ENCODE measurements at regions not wholly inside any gene's neighbourhood (a gene's known extent, or its start where the extent isn't known, plus 50 kb on each side); places are given as distances from the start of the nearest gene placed in this dataset.

DNA sequence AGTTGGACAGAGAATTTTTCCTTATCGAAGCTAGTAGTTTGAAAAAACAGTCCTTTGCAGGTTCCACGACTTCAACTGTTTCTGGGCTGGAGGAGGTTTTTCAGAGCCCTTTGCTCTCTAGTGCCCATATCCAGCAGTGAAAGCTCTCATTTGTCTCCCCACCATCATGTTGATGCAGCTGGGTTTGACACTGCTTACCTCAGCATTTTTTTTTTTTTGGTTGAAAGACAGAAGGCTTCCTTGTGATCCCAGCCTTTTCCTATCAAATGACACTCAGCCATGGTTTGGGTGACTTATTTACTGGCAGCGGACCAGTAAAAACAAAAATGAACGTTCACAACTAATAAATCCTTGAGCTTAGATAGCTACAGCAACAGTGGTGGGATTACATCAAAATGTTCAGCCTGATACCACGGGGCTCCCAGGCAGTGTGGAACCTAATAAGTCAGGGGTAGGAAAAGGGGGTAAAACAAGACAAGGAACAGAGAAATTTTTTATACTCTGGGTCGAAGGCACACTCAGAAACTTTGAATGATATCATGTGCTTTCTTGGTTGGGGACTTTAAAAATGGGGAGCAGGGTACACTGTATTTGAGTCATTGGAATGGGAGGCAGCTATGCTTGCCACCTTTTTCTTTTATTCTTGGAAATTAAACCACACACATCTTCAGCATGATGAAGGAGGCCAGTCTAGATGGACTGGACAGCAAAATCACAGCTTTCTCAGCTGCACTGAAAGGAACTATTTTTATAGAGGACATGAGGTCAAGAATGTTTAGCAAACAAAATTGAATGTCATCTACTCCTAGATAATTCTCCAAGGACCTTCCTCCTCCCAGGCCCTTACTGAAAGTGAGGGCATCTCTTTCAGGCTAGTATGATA is 308.9 kb upstream of the MPDZ start:
- Histone ChIP-seq H3K4me2 (peak overlapping the region; percentile 46), H3K79me2 (replicated peaks; ENCODE audit: insufficient read depth) (no peaks in the 10 kb centered on the region), H3F3A (replicated peaks; ENCODE audit: low read depth) (no peaks in the 10 kb centered on the region), H3K27me3 (ENCODE audit: insufficient read depth) (no peaks in the 10 kb centered on the region), H3K36me3 (ENCODE audit: insufficient read depth) (no peaks in the 10 kb centered on the region), H2AFZ (peak overlapping the region; percentile 17; the same call in 1 of the 2 replicates), H3K9me2 (ENCODE audit: insufficient read depth) (no peaks in the 10 kb centered on the region), H3K27ac (ENCODE audit: low read depth) (peak overlapping the region; percentile 23; the same call in 1 of the 2 replicates), H3K4me3 (no peak overlapping the region), H3K4me1 (ENCODE audit: insufficient read depth) (peaks cover 45% of the 10 kb centered on the region), H4K20me1 (replicated peaks; ENCODE audit: insufficient read depth) (no peaks in the 10 kb centered on the region)
- no peak for DNase-seq (ENCODE audit: low spot score)
- Mint-ChIP-seq H3K4me3 (no peak overlapping the region), H3K27me3 (ENCODE audit: insufficient read depth, low read depth, poor library complexity) (no peaks in the 10 kb centered on the region), H3K36me3 (ENCODE audit: low read depth) (no peaks in the 10 kb centered on the region), H3K27ac (no peak overlapping the region), H3K4me1 (peaks cover 3% of the 10 kb centered on the region; the same call in 2 of the 3 replicates), H3K9me3 (no peaks in the 10 kb centered on the region; the same call in 2 of the 3 replicates)
- ATAC-seq: no peak
- TF ChIP-seq, protein P1, sequence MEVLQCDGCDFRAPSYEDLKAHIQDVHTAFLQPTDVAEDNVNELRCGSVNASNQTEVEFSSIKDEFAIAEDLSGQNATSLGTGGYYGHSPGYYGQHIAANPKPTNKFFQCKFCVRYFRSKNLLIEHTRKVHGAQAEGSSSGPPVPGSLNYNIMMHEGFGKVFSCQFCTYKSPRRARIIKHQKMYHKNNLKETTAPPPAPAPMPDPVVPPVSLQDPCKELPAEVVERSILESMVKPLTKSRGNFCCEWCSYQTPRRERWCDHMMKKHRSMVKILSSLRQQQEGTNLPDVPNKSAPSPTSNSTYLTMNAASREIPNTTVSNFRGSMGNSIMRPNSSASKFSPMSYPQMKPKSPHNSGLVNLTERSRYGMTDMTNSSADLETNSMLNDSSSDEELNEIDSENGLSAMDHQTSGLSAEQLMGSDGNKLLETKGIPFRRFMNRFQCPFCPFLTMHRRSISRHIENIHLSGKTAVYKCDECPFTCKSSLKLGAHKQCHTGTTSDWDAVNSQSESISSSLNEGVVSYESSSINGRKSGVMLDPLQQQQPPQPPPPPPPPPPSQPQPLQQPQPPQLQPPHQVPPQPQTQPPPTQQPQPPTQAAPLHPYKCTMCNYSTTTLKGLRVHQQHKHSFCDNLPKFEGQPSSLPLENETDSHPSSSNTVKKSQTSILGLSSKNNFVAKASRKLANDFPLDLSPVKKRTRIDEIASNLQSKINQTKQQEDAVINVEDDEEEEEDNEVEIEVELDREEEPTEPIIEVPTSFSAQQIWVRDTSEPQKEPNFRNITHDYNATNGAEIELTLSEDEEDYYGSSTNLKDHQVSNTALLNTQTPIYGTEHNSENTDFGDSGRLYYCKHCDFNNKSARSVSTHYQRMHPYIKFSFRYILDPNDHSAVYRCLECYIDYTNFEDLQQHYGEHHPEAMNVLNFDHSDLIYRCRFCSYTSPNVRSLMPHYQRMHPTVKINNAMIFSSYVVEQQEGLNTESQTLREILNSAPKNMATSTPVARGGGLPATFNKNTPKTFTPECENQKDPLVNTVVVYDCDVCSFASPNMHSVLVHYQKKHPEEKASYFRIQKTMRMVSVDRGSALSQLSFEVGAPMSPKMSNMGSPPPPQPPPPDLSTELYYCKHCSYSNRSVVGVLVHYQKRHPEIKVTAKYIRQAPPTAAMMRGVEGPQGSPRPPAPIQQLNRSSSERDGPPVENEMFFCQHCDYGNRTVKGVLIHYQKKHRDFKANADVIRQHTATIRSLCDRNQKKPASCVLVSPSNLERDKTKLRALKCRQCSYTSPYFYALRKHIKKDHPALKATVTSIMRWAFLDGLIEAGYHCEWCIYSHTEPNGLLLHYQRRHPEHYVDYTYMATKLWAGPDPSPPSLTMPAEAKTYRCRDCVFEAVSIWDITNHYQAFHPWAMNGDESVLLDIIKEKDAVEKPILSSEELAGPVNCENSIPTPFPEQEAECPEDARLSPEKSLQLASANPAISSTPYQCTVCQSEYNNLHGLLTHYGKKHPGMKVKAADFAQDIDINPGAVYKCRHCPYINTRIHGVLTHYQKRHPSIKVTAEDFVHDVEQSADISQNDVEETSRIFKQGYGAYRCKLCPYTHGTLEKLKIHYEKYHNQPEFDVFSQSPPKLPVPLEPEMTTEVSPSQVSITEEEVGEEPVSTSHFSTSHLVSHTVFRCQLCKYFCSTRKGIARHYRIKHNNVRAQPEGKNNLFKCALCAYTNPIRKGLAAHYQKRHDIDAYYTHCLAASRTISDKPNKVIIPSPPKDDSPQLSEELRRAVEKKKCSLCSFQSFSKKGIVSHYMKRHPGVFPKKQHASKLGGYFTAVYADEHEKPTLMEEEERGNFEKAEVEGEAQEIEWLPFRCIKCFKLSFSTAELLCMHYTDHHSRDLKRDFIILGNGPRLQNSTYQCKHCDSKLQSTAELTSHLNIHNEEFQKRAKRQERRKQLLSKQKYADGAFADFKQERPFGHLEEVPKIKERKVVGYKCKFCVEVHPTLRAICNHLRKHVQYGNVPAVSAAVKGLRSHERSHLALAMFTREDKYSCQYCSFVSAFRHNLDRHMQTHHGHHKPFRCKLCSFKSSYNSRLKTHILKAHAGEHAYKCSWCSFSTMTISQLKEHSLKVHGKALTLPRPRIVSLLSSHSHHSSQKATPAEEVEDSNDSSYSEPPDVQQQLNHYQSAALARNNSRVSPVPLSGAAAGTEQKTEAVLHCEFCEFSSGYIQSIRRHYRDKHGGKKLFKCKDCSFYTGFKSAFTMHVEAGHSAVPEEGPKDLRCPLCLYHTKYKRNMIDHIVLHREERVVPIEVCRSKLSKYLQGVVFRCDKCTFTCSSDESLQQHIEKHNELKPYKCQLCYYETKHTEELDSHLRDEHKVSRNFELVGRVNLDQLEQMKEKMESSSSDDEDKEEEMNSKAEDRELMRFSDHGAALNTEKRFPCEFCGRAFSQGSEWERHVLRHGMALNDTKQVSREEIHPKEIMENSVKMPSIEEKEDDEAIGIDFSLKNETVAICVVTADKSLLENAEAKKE (CRISPR knock-in tag; IDR thresholded peaks at IDR 0.05): no peak
- TF ChIP-seq ZNF114 (CRISPR knock-in tag; IDR thresholded peaks at IDR 0.05) (no peak), EZH2 (IDR thresholded peaks at IDR 0.05; ENCODE audit: low read depth, unreplicated experiment) (no peak), STAT1 (IDR thresholded peaks at IDR 0.05; ENCODE audit: unreplicated experiment) (no peak), JUNB (IDR thresholded peaks at IDR 0.05; ENCODE audit: unreplicated experiment) (no peak), ZNF331 (CRISPR knock-in tag; IDR thresholded peaks at IDR 0.05; ENCODE audit: low read depth) (no peak), NANOG (IDR thresholded peaks at IDR 0.05; ENCODE audit: borderline replicate concordance) (no peak), EZH2phosphoT487 (IDR thresholded peaks at IDR 0.05; ENCODE audit: unreplicated experiment) (no peak)
- TF ChIP-seq, protein P2, sequence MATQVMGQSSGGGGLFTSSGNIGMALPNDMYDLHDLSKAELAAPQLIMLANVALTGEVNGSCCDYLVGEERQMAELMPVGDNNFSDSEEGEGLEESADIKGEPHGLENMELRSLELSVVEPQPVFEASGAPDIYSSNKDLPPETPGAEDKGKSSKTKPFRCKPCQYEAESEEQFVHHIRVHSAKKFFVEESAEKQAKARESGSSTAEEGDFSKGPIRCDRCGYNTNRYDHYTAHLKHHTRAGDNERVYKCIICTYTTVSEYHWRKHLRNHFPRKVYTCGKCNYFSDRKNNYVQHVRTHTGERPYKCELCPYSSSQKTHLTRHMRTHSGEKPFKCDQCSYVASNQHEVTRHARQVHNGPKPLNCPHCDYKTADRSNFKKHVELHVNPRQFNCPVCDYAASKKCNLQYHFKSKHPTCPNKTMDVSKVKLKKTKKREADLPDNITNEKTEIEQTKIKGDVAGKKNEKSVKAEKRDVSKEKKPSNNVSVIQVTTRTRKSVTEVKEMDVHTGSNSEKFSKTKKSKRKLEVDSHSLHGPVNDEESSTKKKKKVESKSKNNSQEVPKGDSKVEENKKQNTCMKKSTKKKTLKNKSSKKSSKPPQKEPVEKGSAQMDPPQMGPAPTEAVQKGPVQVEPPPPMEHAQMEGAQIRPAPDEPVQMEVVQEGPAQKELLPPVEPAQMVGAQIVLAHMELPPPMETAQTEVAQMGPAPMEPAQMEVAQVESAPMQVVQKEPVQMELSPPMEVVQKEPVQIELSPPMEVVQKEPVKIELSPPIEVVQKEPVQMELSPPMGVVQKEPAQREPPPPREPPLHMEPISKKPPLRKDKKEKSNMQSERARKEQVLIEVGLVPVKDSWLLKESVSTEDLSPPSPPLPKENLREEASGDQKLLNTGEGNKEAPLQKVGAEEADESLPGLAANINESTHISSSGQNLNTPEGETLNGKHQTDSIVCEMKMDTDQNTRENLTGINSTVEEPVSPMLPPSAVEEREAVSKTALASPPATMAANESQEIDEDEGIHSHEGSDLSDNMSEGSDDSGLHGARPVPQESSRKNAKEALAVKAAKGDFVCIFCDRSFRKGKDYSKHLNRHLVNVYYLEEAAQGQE (IDR thresholded peaks at IDR 0.05; ENCODE audit: unreplicated experiment): no peak

All from GM23338 (cell line).